C4-2B (cell line): ENCODE measurements at regions not wholly inside any gene's neighbourhood (a gene's known extent, or its start where the extent isn't known, plus 50 kb on each side); places are given as distances from the start of the nearest gene placed in this dataset.

ENCODE experiments used
- ZFX ChIP-seq: fragments of 450-650 bp; IDR thresholded peaks from 2 replicates; pipeline ENCODE4 v1.6.1; 2017
- TF ChIP-seq, protein P1 (sequence below): fragments of 450-650 bp; conservative IDR thresholded peaks from 2 replicates; pipeline ENCODE4 v1.5.1; 2017; ENCODE audit warnings: mild to moderate bottlenecking

DNA sequence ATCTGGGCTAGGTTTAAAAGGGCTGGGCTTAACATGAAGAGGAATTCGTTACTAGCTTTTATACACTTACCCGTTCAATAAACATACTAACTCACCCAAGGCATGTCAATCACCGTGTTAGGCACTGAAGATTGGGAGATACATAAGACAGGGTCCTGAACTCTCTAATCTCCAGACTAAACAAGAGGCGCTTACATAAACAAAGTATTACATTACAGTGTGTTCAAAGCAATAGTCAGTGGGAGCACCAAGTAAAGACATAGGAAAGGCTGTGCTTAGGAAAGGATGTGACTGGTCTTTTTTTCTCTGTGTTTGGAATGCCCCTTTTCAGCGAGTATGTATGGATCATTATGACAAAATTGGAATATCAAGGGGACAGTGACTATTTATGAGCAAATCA is 203.6 kb upstream of the ADRA1B start:
- TF ChIP-seq, protein P1, sequence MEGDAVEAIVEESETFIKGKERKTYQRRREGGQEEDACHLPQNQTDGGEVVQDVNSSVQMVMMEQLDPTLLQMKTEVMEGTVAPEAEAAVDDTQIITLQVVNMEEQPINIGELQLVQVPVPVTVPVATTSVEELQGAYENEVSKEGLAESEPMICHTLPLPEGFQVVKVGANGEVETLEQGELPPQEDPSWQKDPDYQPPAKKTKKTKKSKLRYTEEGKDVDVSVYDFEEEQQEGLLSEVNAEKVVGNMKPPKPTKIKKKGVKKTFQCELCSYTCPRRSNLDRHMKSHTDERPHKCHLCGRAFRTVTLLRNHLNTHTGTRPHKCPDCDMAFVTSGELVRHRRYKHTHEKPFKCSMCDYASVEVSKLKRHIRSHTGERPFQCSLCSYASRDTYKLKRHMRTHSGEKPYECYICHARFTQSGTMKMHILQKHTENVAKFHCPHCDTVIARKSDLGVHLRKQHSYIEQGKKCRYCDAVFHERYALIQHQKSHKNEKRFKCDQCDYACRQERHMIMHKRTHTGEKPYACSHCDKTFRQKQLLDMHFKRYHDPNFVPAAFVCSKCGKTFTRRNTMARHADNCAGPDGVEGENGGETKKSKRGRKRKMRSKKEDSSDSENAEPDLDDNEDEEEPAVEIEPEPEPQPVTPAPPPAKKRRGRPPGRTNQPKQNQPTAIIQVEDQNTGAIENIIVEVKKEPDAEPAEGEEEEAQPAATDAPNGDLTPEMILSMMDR = no peak
- TF ChIP-seq ZFX = no peak
